22Rv1 (cell line): ENCODE measurements at regions not wholly inside any gene's neighbourhood (a gene's known extent, or its start where the extent isn't known, plus 50 kb on each side); places are given as distances from the start of the nearest gene placed in this dataset.

Experiments used
- CTCF ChIP-seq: fragments of 450-650 bp; IDR thresholded peaks from 2 replicates; pipeline ENCODE4 v1.5.1; 2017; ENCODE audit warnings: mild to moderate bottlenecking
- ZFX ChIP-seq: fragments of 450-650 bp; IDR thresholded peaks from 2 replicates; pipeline ENCODE4 v1.6.1; 2017; ENCODE audit warnings: antibody characterized with exemption, borderline replicate concordance

DNA sequence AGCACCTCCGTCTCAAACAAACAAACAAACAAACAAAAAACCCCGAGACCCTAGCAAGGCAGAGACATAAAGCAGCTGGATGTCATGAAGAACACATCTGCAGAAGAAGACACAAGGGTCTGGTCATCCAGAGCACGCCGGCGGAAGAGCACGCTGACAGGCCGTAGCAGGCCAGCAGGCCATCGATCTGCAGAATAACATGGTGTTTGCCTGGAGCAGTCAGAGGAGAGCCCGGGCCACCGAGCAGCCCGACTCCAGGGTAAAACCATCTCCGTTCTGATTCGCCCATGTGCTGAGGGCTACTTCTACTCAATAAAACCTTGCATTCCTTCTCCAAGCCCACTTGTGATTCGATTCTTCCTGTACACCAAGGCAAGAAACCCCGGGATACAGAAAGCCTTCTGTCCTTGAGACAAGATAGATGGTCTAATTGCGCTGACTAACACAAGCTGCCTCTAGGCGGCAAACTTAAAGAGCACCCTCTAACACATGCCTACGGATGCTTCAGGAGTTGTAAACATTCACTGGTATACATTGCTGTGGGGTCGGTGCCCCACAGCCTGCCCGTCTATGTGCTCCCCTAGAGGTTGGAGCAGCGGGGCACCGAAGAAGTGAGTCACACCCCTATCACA, 549.8 kb upstream of the NRXN1 start:
- no peak for TF ChIP-seq CTCF
- no peak for TF ChIP-seq ZFX
